Esophagus squamous epithelium (tissue), 5 donors: ENCODE measurements at regions not wholly inside any gene's neighbourhood (a gene's known extent, or its start where the extent isn't known, plus 50 kb on each side); places are given as distances from the start of the nearest gene placed in this dataset.
"Not testable (repeated sequence)": the region's sequence is repeated elsewhere in the genome, so short reads cannot be mapped to it uniquely, and the experiment has no call there.

Source experiments
- DNase-seq: peaks from one replicate; lab custom pipeline; 2025; lab: John Stamatoyannopoulos, UW
- H3K27ac ChIP-seq, 4 donors: fragments of 200-600 bp; sonication (generic); one replicate each; pipeline ENCODE4 v1.5.1; 2016 to 2019; ENCODE audit warnings: mild to moderate bottlenecking in 1 of 4
- H3K27me3 ChIP-seq, 4 donors: fragments of 200-600 bp; sonication (generic); 1 replicate in 3 of 4; 2 replicates in 1 of 4; pipeline versions ENCODE4 v1.5.1 to v1.6.0; 2017 to 2021; ENCODE audit warnings: antibody characterized with exemption in 1 of 4
- H3K36me3 ChIP-seq, 3 donors: fragments of 200-600 bp; sonication (generic); one replicate each; pipeline ENCODE4 v1.5.1; 2016 to 2019
- H3K4me1 ChIP-seq, 3 donors: fragments of 200-600 bp; sonication (generic); one replicate each; pipeline ENCODE4 v1.5.1; 2017 to 2019
- H3K4me3 ChIP-seq, 4 donors: fragments of 200-600 bp; sonication (generic); 1 replicate in 3 of 4; 2 replicates in 1 of 4; pipeline ENCODE4 v1.5.1; 2016 to 2019; ENCODE audit warnings: mild to moderate bottlenecking in 2 of 4, moderate library complexity in 1 of 4
- H3K9me3 ChIP-seq, 3 donors: fragments of 200-600 bp; sonication (generic); one replicate each; pipeline ENCODE4 v1.5.1; 2016 to 2019
- POLR2A ChIP-seq, 4 donors: fragments of 450-650 bp; IDR thresholded peaks; one replicate each; pipeline ENCODE4 v1.6.1; 2017; ENCODE audit warnings: antibody characterized with exemption in 4 of 4, mild to moderate bottlenecking in 4 of 4, moderate library complexity in 3 of 4
- WGBS, 2 donors: methylation state at CpG; one replicate each; pipeline ENCODE4 v1.1.5; 2018; 5-methylcytosine and 5-hydroxymethylcytosine counted together
- intact Hi-C: fragments of 100-400 bp; cut with DNase I; formaldehyde crosslinking; loops from one replicate; pipeline ENCODE4 v1.15.0; 2022
- TF ChIP-seq, protein P1 (sequence below), 6 experiments: fragments of 450-650 bp in 4 of 6; fragments of 200-600 bp in 2 of 6; sonication (generic) in 2 of 6; IDR thresholded peaks; one replicate each; pipeline ENCODE4 v1.5.1; 2016 to 2019; ENCODE audit warnings: antibody characterized with exemption in 6 of 6, mild to moderate bottlenecking in 4 of 6, moderate library complexity in 4 of 6
- donor health status: DM: yes; HTN: yes; CAD: no.

DNA sequence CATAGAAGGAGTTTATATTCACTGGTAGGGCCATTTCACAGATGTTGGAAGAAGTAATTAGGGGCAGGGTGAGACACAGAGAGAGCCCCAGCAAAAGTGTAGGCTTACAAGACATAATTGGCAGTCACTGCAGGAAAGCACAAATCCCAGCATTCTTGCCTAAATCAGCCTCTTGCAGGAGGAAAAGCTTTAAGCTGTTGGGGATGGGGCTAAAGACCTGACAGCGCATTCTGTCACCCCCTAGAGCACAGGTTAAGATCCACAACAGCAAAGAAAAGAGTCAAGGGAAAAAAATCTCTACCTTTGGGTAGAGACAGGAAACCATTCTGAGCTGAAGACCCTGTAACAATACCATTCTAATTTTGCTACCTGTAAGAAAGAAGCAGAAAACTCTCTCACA lies 409.0 kb downstream of the DAD1 start:
- no peak overlapping the region for H3K27ac ChIP-seq
- TF ChIP-seq POLR2A (IDR thresholded peaks at IDR 0.05) = no peak
- TF ChIP-seq, protein P1, sequence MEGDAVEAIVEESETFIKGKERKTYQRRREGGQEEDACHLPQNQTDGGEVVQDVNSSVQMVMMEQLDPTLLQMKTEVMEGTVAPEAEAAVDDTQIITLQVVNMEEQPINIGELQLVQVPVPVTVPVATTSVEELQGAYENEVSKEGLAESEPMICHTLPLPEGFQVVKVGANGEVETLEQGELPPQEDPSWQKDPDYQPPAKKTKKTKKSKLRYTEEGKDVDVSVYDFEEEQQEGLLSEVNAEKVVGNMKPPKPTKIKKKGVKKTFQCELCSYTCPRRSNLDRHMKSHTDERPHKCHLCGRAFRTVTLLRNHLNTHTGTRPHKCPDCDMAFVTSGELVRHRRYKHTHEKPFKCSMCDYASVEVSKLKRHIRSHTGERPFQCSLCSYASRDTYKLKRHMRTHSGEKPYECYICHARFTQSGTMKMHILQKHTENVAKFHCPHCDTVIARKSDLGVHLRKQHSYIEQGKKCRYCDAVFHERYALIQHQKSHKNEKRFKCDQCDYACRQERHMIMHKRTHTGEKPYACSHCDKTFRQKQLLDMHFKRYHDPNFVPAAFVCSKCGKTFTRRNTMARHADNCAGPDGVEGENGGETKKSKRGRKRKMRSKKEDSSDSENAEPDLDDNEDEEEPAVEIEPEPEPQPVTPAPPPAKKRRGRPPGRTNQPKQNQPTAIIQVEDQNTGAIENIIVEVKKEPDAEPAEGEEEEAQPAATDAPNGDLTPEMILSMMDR (IDR thresholded peaks at IDR 0.05) = no peak
- WGBS, 2 donors = 90 to 95% methylated on average over 1 of the region's 1 CpG
- H3K9me3 ChIP-seq = no peaks in the 10 kb centered on the region
- H3K27me3 ChIP-seq = no peaks in the 10 kb centered on the region
- H3K36me3 ChIP-seq = no peaks in the 10 kb centered on the region
- peaks cover 0 to 3% (median 0%) of the 10 kb centered on the region in 3 donors for H3K4me1 ChIP-seq
- no peak for DNase-seq
- H3K4me3 ChIP-seq = no peak overlapping the region
- intact Hi-C loops = no loop called here

DNA sequence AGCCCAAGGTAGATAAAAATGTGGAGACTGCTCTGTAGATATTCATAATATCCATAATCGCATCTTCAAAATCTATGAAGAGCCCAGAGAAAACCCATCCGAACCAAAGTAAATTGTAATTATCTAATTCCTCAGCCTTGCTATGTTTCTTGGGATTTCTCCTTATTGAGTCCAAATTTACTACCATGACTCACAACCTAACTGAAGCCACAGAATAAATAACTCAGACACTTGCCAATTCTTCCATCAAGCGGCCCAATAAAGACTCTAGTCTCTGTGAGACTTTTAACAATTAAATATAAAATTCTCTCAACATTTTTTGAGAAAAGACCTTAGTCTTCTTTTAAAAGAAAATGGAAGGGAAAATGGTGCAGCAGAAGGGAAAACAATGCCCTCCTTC lies 409.8 kb downstream of the DAD1 start:
- WGBS, 2 donors = 78 to 80% methylated on average over 3 of the region's 3 CpGs
- no peak overlapping the region for H3K27ac ChIP-seq

DNA sequence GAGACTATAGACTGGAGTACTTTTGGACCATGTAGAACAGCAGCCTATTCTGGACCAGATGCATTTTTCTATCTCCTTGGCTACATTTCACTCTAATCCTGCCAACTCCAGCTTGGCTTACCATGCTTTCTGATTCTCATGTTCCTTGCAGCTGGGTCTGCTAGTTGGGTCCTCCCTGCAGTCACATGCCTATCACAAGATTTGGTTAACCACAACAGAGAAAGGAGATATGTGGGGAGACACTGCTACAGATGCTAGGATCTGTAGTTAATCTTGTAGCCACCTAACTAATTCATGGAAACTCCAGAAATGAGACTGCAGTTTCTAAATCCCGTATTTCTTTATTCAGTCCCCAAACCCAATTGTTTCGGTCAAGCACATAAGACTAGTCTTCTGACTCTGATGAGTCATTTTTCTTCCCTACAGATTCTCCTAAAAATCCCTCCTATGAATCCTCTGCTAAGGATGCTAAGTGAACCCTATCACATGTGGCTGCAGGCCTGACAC lies 410.6 kb downstream of the DAD1 start:
- intact Hi-C loops = no loop called here
- no peaks in the 10 kb centered on the region for H3K4me1 ChIP-seq
- WGBS, 2 donors = 29 to 64% methylated on average over 2 of the region's 2 CpGs
- no peak overlapping the region for H3K4me3 ChIP-seq
- H3K36me3 ChIP-seq = no peaks in the 10 kb centered on the region
- H3K27me3 ChIP-seq = no peaks in the 10 kb centered on the region
- TF ChIP-seq, protein P1 (IDR thresholded peaks at IDR 0.05) = no peak
- TF ChIP-seq POLR2A (IDR thresholded peaks at IDR 0.05) = no peak
- DNase-seq = no peak
- H3K27ac ChIP-seq = peak overlapping the region in 1 of 4 donors; percentile 31
- no peaks in the 10 kb centered on the region for H3K9me3 ChIP-seq

More for the DNA sequence above, 409.8 kb downstream of the DAD1 start:
- DNase-seq = no peak
- intact Hi-C loops = no loop called here
- no peaks in the 10 kb centered on the region for H3K9me3 ChIP-seq
- no peak for TF ChIP-seq POLR2A (IDR thresholded peaks at IDR 0.05)
- TF ChIP-seq, protein P1 (IDR thresholded peaks at IDR 0.05) = no peak
- no peaks in the 10 kb centered on the region for H3K27me3 ChIP-seq
- H3K4me1 ChIP-seq = peaks cover 0 to 2% (median 0%) of the 10 kb centered on the region in 3 donors
- no peaks in the 10 kb centered on the region for H3K36me3 ChIP-seq
- no peak overlapping the region for H3K4me3 ChIP-seq

DNA sequence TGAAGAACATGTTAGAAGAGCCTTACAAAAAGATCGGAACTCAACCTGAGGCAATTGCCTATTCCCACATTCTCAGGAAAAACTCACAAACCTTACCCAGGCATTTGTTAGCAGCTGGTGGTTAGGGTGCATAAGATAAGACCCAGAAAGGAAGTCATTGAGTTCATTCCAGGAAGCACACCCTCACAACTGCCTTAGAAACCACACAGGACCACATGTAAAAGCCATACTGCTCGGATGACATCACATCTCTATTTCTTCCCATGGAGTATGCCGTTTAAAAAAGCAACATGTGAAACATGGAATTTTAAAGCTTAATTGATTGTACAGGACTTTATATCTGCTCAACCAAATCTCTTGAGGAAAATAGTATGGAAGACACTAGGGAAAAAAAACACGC lies 411.2 kb downstream of the DAD1 start:
- H3K27me3 ChIP-seq = no peaks in the 10 kb centered on the region
- DNase-seq = no peak
- no peaks in the 10 kb centered on the region for H3K9me3 ChIP-seq
- H3K4me3 ChIP-seq = no peak overlapping the region
- no peaks in the 10 kb centered on the region for H3K36me3 ChIP-seq
- no peak overlapping the region for H3K27ac ChIP-seq
- no peaks in the 10 kb centered on the region for H3K4me1 ChIP-seq
- TF ChIP-seq, protein P1 (IDR thresholded peaks at IDR 0.05) = no peak
- TF ChIP-seq POLR2A (IDR thresholded peaks at IDR 0.05) = no peak
- intact Hi-C loops = no loop called here
- WGBS, 2 donors = 80% methylated on average over 4 of the region's 4 CpGs

DNA sequence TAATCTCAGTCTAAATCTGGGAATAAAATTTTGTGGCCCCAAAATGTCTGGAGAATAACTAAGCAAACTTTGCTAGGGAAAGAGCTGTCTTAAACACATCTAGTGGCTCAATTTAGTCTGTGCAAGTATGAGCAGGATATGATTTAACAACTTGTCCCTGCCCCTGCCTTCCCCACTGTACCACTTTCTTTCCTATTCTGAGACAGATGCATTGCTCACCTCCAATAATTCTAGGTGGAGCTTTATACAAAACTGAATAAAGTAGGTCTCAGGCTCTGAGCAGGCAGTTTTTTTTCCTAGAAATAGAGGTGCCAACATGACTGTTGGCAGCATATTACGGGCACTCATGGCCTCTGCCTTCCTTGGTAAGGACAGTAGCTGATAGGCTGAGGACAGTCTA lies 412.1 kb downstream of the DAD1 start:
- 56 to 57% methylated on average over 1 of the region's 1 CpG for WGBS, 2 donors
- TF ChIP-seq POLR2A (IDR thresholded peaks at IDR 0.05) = no peak
- TF ChIP-seq, protein P1 (IDR thresholded peaks at IDR 0.05) = no peak

DNA sequence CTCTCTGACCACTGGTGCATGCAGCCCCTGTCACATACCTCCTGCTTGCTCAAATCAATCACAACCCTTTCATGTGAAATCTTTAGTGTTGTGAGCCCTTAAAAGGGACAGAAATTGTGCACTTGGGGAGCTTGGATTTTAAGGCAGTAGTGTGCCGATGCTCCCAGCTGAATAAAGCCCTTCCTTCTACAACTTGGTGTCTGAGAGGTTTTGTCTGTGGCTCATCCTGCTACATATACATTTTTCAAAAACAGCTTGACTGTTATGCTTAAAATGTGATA lies 413.8 kb downstream of the DAD1 start:
- H3K27ac ChIP-seq = not testable (repeated sequence)

More for the DNA sequence above, 412.1 kb downstream of the DAD1 start:
- H3K36me3 ChIP-seq = no peaks in the 10 kb centered on the region
- H3K9me3 ChIP-seq = no peaks in the 10 kb centered on the region
- no peak overlapping the region for H3K27ac ChIP-seq
- H3K4me1 ChIP-seq = no peaks in the 10 kb centered on the region
- H3K4me3 ChIP-seq = no peak overlapping the region
- DNase-seq = no peak
- no peaks in the 10 kb centered on the region for H3K27me3 ChIP-seq
- intact Hi-C loops = no loop called here

More for the DNA sequence above, 413.8 kb downstream of the DAD1 start:
- 57 to 59% methylated on average over 1 of the region's 1 CpG for WGBS, 2 donors
- intact Hi-C loops, H3K27me3 ChIP-seq, H3K4me1 ChIP-seq, H3K4me3 ChIP-seq, H3K36me3 ChIP-seq, H3K9me3 ChIP-seq, DNase-seq: not testable (repeated sequence)
